ENCODE measurements at regions not wholly inside any gene's neighbourhood (a gene's known extent, or its start where the extent isn't known, plus 50 kb on each side); places are given as distances from the start of the nearest gene placed in this dataset.

DNA sequence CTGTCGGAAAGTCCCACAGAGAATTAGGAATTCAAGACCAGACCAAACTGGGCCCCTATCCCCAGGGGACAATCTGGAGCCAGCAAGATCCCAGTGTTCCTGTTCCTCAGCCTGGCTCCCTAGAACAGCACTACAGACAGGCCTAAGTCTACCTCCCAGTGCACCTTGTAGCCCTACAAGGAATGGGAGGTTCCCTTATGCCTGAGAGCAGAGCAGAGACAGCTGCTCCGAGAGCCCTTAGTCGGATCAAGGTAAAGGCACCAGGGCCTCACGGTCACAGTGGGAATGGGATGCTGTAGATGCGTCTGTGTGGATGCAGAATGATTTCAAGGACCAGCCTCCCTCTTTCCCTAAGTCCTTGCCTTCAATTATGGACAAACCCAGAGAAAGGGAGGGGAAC is 204.5 kb upstream of the STXBP5 start:
- ChIA-PET POLR2A (no interaction called here), CTCF (no interaction called here)
- no peaks in the 10 kb centered on the region for H3K9me3 Mint-ChIP-seq
- H3K36me3 Mint-ChIP-seq = no peaks in the 10 kb centered on the region
- peaks cover 20% of the 10 kb centered on the region for H3K4me1 Mint-ChIP-seq
- H3K27me3 Mint-ChIP-seq (ENCODE audit: low read depth) = no peaks in the 10 kb centered on the region
- H3K27ac Mint-ChIP-seq = no peak overlapping the region
- ATAC-seq = peak; percentile 82
- TF ChIP-seq ZNF232 (CRISPR knock-in tag; IDR thresholded peaks at IDR 0.05) = no peak
- no peak for TF ChIP-seq GABPB1 (CRISPR knock-in tag; IDR thresholded peaks at IDR 0.05)
- TF ChIP-seq NR3C1 (CRISPR knock-in tag; conservative IDR thresholded peaks at IDR 0.05; ENCODE audit: low read depth) = no peak
- TF ChIP-seq ATF1 (CRISPR knock-in tag; IDR thresholded peaks at IDR 0.05) = no peak
- TF ChIP-seq SP1 (CRISPR knock-in tag; conservative IDR thresholded peaks at IDR 0.05) = no peak
- TF ChIP-seq, protein P1, sequence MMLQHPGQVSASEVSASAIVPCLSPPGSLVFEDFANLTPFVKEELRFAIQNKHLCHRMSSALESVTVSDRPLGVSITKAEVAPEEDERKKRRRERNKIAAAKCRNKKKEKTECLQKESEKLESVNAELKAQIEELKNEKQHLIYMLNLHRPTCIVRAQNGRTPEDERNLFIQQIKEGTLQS (CRISPR knock-in tag; conservative IDR thresholded peaks at IDR 0.05) = no peak
- no peak for TF ChIP-seq FOXK1 (CRISPR knock-in tag; IDR thresholded peaks at IDR 0.05)
- TF ChIP-seq RORB (CRISPR knock-in tag; IDR thresholded peaks at IDR 0.05) = no peak
- TF ChIP-seq SMAD3 (CRISPR knock-in tag; IDR thresholded peaks at IDR 0.05; ENCODE audit: borderline replicate concordance) = no peak
- no peak overlapping the region for H3K4me3 Mint-ChIP-seq
- DNase-seq (ENCODE audit: low spot score) = no peak

DNA sequence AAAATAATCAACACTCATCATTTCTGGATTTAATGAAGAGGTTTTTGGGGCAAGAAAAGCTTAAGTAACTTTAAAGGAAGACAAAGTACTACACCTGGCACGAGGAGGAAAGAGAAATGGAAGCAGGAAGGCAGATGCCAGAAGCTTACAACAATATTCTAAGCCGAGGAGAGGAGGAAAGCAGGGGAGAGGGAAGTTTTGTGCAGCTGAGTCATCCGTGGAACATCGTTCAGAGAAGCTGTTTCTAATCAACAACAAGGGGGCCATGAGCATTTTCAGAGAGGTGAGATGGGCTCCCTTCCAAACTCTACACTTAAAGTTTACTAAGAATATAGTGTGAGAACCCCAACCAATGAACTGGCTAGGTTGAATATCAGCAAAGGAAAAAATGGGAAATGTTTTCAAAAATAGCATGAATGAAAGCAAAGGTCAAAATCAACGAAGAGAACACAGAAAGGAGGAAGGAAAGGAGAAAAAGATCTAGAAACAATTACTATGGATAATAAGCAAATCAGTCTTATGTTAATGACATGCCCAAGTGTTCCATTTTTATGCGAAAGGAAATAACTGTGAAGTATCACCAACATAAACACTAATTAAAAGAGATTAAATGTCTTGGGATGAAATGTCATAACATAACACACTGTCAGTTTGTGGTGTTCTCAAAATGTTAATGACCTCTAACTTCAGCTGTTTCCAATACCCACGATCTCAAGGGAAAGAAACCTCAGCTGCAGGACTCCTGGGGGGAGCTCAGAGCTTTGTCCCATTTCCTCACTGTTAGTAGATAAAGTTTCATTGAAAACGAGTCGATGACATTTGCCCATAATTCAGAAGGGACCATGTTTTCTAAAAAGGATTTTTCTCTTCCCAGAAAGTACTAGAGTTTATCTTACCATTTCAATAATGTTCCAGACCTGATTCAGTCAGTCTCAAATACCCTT is 203.4 kb upstream of the STXBP5 start:
- no peak for TF ChIP-seq TCF7 (CRISPR knock-in tag; IDR thresholded peaks at IDR 0.05; ENCODE audit: low read depth)
- TF ChIP-seq, protein P2, sequence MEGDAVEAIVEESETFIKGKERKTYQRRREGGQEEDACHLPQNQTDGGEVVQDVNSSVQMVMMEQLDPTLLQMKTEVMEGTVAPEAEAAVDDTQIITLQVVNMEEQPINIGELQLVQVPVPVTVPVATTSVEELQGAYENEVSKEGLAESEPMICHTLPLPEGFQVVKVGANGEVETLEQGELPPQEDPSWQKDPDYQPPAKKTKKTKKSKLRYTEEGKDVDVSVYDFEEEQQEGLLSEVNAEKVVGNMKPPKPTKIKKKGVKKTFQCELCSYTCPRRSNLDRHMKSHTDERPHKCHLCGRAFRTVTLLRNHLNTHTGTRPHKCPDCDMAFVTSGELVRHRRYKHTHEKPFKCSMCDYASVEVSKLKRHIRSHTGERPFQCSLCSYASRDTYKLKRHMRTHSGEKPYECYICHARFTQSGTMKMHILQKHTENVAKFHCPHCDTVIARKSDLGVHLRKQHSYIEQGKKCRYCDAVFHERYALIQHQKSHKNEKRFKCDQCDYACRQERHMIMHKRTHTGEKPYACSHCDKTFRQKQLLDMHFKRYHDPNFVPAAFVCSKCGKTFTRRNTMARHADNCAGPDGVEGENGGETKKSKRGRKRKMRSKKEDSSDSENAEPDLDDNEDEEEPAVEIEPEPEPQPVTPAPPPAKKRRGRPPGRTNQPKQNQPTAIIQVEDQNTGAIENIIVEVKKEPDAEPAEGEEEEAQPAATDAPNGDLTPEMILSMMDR (IDR thresholded peaks at IDR 0.05) = no peak
- no peak for TF ChIP-seq IRF2 (CRISPR knock-in tag; IDR thresholded peaks at IDR 0.05; ENCODE audit: borderline replicate concordance, low read depth)
- TF ChIP-seq ZNF317 (CRISPR knock-in tag; IDR thresholded peaks at IDR 0.05; ENCODE audit: borderline replicate concordance, low read depth) = no peak
- TF ChIP-seq NFE2L1 (CRISPR knock-in tag; IDR thresholded peaks at IDR 0.05) = no peak
- TF ChIP-seq SMAD3 (CRISPR knock-in tag; IDR thresholded peaks at IDR 0.05; ENCODE audit: borderline replicate concordance) = no peak
- no peak for TF ChIP-seq RELA (CRISPR knock-in tag; IDR thresholded peaks at IDR 0.05; ENCODE audit: borderline replicate concordance)
- no peak for TF ChIP-seq FOXK1 (CRISPR knock-in tag; IDR thresholded peaks at IDR 0.05)
- TF ChIP-seq, protein P3, sequence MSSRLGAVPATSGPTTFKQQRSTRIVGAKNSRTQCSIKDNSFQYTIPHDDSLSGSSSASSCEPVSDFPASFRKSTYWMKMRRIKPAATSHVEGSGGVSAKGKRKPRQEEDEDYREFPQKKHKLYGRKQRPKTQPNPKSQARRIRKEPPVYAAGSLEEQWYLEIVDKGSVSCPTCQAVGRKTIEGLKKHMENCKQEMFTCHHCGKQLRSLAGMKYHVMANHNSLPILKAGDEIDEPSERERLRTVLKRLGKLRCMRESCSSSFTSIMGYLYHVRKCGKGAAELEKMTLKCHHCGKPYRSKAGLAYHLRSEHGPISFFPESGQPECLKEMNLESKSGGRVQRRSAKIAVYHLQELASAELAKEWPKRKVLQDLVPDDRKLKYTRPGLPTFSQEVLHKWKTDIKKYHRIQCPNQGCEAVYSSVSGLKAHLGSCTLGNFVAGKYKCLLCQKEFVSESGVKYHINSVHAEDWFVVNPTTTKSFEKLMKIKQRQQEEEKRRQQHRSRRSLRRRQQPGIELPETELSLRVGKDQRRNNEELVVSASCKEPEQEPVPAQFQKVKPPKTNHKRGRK (CRISPR knock-in tag; IDR thresholded peaks at IDR 0.05; ENCODE audit: borderline replicate concordance) = no peak
- ChIA-PET POLR2A (no interaction called here), CTCF (no interaction called here)
- Mint-ChIP-seq H3K4me1 (peaks cover 22% of the 10 kb centered on the region), H3K27me3 (ENCODE audit: low read depth) (no peaks in the 10 kb centered on the region), H3K27ac (peak overlapping the region; percentile 50), H3K36me3 (no peaks in the 10 kb centered on the region), H3K9me3 (no peaks in the 10 kb centered on the region), H3K4me3 (no peak overlapping the region)
- DNase-seq (ENCODE audit: low spot score) (no peak), ATAC-seq (no peak)

DNA sequence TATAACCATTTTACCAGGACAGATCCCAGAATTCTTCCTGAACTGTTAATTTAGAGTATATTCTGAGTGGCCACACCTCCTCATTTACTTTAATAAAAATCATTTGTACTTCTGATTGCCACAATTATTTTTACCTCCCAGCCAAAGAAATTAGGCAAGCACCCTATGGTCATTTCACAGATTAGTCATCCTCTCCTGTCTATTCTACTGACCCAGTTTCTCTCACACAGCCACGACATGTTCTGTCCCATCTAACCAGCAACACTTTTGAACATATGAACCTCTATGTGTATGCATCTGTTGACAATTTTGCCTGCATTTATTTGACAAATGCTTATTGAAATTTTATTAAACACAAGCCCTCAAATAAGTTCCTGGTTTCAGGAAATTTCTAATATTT is 202.6 kb upstream of the STXBP5 start:
- ChIA-PET CTCF (no interaction called here), POLR2A (no interaction called here)
- DNase-seq (ENCODE audit: low spot score) (no peak), ATAC-seq (no peak)
- Mint-ChIP-seq H3K27me3 (ENCODE audit: low read depth) (no peaks in the 10 kb centered on the region), H3K27ac (no peak overlapping the region), H3K4me1 (peaks cover 22% of the 10 kb centered on the region), H3K36me3 (no peaks in the 10 kb centered on the region), H3K4me3 (no peak overlapping the region), H3K9me3 (no peaks in the 10 kb centered on the region)
- TF ChIP-seq IRF2 (CRISPR knock-in tag; IDR thresholded peaks at IDR 0.05; ENCODE audit: borderline replicate concordance, low read depth) (no peak), OVOL2 (CRISPR knock-in tag; IDR thresholded peaks at IDR 0.05; ENCODE audit: borderline replicate concordance) (no peak), GRHL2 (CRISPR knock-in tag; IDR thresholded peaks at IDR 0.05; ENCODE audit: insufficient replicate concordance, severe bottlenecking) (no peak), TEAD4 (CRISPR knock-in tag; IDR thresholded peaks at IDR 0.05) (no peak), ZNF317 (CRISPR knock-in tag; IDR thresholded peaks at IDR 0.05; ENCODE audit: borderline replicate concordance, low read depth) (no peak), SP1 (CRISPR knock-in tag; conservative IDR thresholded peaks at IDR 0.05) (no peak), JAZF1 (CRISPR knock-in tag; IDR thresholded peaks at IDR 0.05) (no peak), ZBTB21 (CRISPR knock-in tag; IDR thresholded peaks at IDR 0.05; ENCODE audit: borderline replicate concordance) (no peak)
- TF ChIP-seq, protein P4, sequence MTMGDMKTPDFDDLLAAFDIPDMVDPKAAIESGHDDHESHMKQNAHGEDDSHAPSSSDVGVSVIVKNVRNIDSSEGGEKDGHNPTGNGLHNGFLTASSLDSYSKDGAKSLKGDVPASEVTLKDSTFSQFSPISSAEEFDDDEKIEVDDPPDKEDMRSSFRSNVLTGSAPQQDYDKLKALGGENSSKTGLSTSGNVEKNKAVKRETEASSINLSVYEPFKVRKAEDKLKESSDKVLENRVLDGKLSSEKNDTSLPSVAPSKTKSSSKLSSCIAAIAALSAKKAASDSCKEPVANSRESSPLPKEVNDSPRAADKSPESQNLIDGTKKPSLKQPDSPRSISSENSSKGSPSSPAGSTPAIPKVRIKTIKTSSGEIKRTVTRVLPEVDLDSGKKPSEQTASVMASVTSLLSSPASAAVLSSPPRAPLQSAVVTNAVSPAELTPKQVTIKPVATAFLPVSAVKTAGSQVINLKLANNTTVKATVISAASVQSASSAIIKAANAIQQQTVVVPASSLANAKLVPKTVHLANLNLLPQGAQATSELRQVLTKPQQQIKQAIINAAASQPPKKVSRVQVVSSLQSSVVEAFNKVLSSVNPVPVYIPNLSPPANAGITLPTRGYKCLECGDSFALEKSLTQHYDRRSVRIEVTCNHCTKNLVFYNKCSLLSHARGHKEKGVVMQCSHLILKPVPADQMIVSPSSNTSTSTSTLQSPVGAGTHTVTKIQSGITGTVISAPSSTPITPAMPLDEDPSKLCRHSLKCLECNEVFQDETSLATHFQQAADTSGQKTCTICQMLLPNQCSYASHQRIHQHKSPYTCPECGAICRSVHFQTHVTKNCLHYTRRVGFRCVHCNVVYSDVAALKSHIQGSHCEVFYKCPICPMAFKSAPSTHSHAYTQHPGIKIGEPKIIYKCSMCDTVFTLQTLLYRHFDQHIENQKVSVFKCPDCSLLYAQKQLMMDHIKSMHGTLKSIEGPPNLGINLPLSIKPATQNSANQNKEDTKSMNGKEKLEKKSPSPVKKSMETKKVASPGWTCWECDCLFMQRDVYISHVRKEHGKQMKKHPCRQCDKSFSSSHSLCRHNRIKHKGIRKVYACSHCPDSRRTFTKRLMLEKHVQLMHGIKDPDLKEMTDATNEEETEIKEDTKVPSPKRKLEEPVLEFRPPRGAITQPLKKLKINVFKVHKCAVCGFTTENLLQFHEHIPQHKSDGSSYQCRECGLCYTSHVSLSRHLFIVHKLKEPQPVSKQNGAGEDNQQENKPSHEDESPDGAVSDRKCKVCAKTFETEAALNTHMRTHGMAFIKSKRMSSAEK (CRISPR knock-in tag; IDR thresholded peaks at IDR 0.05; ENCODE audit: borderline replicate concordance) = no peak
- TF ChIP-seq, protein P5, sequence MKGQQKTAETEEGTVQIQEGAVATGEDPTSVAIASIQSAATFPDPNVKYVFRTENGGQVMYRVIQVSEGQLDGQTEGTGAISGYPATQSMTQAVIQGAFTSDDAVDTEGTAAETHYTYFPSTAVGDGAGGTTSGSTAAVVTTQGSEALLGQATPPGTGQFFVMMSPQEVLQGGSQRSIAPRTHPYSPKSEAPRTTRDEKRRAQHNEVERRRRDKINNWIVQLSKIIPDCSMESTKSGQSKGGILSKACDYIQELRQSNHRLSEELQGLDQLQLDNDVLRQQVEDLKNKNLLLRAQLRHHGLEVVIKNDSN (CRISPR knock-in tag; IDR thresholded peaks at IDR 0.05) = no peak

All from WTC11 (cell line).